GM10266 (cell line): ENCODE measurements at regions not wholly inside any gene's neighbourhood (a gene's known extent, or its start where the extent isn't known, plus 50 kb on each side); places are given as distances from the start of the nearest gene placed in this dataset.
"Not testable (repeated sequence)": the region's sequence is repeated elsewhere in the genome, so short reads cannot be mapped to it uniquely, and the experiment has no call there.

Source experiments
- DNase-seq: peaks from one replicate; pipeline ENCODE4 v3.0.0; 2012; ENCODE audit errors: extremely low spot score
- TF ChIP-seq, protein P1 (sequence below): IDR thresholded peaks from 2 replicates; pipeline ENCODE4 v1.5.1; 2012; ENCODE audit warnings: mild to moderate bottlenecking, low read depth; ENCODE audit not compliant: control insufficient read depth, insufficient read depth; ENCODE audit errors: missing control alignments

DNA sequence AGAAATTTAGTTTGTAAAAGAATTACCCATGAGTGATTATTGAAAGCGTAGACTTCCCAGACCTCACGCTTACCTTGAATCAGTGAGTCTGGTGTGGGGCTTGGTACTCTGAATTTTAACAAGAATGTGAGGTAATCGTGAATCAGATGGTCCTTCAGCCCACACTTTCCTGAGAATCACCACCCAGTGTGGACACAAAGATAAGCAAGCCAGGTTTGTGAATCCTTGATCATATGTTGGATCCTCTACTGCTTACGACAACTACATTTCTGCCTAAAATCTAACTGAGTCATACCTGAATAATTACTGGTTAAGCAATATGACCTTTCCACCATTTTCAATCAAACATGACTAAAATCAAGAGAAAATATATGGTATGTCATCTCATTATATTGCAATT lies 589.3 kb downstream of the TFAP2A start:
- TF ChIP-seq, protein P1, sequence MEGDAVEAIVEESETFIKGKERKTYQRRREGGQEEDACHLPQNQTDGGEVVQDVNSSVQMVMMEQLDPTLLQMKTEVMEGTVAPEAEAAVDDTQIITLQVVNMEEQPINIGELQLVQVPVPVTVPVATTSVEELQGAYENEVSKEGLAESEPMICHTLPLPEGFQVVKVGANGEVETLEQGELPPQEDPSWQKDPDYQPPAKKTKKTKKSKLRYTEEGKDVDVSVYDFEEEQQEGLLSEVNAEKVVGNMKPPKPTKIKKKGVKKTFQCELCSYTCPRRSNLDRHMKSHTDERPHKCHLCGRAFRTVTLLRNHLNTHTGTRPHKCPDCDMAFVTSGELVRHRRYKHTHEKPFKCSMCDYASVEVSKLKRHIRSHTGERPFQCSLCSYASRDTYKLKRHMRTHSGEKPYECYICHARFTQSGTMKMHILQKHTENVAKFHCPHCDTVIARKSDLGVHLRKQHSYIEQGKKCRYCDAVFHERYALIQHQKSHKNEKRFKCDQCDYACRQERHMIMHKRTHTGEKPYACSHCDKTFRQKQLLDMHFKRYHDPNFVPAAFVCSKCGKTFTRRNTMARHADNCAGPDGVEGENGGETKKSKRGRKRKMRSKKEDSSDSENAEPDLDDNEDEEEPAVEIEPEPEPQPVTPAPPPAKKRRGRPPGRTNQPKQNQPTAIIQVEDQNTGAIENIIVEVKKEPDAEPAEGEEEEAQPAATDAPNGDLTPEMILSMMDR = no peak
- DNase-seq = no peak

DNA sequence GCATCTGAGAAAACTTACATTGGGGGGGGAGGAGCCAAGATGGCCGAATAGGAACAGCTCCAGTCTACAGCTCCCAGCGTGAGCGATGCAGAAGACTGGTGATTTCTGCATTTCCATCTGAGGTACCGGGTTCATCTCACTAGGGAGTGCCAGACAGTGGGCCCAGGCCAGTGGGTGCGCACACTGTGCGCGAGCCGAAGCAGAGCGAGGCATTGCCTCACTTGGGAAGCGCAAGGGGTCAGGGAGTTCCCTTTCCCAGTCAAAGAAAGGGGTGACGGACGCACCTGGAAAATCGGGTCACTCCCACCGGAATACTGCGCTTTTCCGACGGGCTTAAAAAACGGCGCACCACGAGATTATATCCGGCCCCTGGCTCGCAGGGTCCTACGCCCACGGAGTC lies 604.1 kb downstream of the TFAP2A start:
- not testable (repeated sequence) for DNase-seq

DNA sequence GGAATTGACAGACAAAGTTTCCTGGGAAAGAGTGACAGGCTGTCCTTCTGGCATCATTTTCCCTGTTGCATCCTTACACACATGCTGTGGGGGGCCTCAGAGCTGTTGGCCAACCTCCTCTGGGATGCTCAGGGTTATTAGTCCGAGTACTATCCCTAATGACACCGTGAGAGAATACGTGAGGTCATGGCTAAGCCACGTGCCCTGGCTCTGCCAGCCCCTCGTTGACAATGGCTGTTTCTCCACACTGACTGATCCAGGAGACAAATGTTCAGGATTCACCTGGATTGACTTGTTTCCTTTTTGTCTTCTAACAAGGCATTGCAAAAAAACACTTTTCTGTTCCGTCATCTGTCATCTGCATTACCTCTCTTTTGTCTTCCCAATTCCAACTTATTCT lies 604.6 kb downstream of the TFAP2A start:
- DNase-seq = no peak
- TF ChIP-seq, protein P1 = no peak

DNA sequence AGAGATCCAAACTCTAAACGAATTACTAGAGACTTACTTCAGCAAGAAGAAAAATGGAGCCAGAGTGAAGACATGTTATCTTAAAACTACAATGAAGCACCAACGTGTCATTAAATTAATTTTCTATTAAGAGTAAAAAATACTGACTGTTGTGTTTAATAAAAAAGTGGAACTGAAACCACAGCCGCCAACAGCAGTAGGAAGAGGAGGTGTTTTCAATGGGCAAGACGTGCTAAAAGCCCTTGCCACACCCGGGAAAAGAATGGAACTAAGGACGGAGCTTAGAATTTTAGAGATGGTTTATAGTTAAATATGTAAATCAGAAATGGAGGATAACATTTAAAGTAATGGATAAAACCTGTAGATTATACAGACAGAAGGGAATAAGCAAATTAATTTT lies 608.7 kb downstream of the TFAP2A start:
- TF ChIP-seq, protein P1 = no peak
- no peak for DNase-seq

DNA sequence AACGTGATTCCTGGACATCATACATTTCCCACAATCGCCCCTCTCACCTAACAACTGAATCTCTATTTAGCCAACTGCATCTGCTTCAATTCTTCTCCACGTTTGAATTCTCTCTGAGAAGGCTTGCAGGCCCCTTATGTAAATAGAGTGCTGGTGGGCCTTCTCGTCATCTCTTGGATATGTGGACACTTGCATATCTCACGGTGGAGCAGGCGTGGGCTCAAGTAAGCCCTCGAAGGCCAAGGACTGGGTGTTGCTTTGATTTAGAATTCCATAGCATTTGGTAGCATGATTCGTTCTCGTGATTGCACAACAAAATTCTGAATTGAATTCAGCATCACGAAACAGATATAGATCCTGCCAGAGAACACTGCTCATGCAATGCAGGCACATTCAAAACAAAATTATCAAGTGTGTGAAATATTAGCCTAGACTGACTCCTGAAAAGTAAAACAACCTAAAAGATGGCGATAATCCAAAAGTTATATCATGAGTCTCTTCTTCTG lies 613.6 kb downstream of the TFAP2A start:
- TF ChIP-seq, protein P1 = no peak
- no peak for DNase-seq

DNA sequence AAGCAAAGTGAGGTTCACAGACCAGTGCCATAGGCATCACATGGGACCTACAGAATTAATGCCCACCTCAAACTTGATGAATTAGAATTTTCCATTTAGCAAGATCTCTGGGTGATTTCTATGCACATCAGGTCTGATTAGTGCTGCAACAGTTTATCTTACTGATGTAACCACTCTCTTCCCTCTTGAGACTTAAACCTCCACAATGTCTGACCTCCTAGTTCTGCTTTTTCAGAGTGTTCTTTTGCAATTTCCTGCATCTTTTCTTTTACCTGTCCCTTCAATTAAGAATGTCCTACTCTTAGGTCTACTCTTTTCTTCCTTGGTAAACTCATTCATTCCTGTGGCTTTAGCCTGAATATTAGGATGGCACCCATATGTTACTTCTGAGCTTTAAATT lies 615.3 kb downstream of the TFAP2A start:
- no peak for DNase-seq
- TF ChIP-seq, protein P1 = no peak

DNA sequence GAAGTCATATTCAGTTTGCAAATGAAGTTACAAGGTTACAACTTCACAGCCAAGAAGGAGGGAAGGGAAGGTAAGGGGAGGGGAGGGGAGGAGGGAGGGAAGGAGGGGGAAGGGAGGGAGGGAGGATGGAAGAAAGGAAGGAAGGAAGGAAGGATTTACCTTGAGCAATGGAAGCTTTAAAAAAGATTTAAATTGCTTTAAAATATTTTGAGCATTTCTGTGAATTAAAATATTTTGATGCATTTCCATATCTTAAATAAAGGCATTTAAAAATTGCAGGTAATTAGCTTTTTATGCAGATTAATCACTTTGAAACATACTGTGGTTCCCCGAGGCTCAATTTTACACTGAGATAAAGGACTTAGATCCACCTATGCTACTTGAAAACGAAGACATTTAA lies 618.0 kb downstream of the TFAP2A start:
- TF ChIP-seq, protein P1 = no peak
- no peak for DNase-seq

DNA sequence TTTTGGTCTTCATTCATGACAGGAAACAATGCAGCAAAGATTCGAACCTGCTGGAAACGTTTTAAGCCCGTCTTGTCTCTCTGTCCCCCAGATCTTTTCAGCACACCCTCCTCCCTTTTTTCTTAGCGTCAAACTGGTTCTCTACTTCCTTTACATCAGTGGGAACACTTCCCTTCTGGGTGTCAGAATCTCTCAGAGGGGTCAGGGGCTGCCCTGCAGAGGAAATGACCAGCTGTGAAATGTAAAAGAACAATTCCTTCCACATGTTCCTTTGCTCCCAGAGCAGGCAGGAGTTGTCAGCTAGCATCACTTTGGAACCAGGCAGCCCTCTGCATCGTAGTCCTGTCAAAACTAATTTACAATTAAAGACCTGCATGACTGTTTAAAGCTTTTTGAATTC lies 619.0 kb downstream of the TFAP2A start:
- TF ChIP-seq, protein P1 = no peak
- DNase-seq = no peak
